Ovary (tissue), 7 donors: ENCODE measurements at regions not wholly inside any gene's neighbourhood (a gene's known extent, or its start where the extent isn't known, plus 50 kb on each side); places are given as distances from the start of the nearest gene placed in this dataset.

Experiments
- DNase-seq, 5 donors: peaks; one replicate each; pipeline ENCODE4 v3.0.0-alpha.2; 2019 to 2020
- H3K27ac ChIP-seq, 2 donors: fragments of 200-600 bp; one replicate each; pipeline versions ENCODE4 v1.5.1 to v1.8.0; 2019 to 2022
- H3K27me3 ChIP-seq: fragments of 200-600 bp; one replicate; pipeline ENCODE4 v1.8.0; 2022
- H3K36me3 ChIP-seq: fragments of 200-600 bp; sonication (generic); one replicate; pipeline ENCODE4 v1.5.1; 2019
- H3K4me1 ChIP-seq: one replicate; pipeline ENCODE4 v1.8.1; 2013; ENCODE audit warnings: mild to moderate bottlenecking, moderate library complexity; ENCODE audit not compliant: insufficient read depth
- H3K4me3 ChIP-seq: fragments of 200-600 bp; sonication (generic); one replicate; pipeline ENCODE4 v1.5.1; 2017
- H3K9me3 ChIP-seq, 2 donors: fragments of 200-600 bp in 1 of 2; sonication (generic) in 1 of 2; one replicate each; pipeline versions ENCODE4 v1.5.1 to v1.8.1; 2013 to 2019; ENCODE audit warnings: mild to moderate bottlenecking in 1 of 2, moderate library complexity in 1 of 2
- EP300 ChIP-seq: sonication (generic); formaldehyde crosslinking; IDR thresholded peaks from one replicate; pipeline ENCODE4 v1.6.1; 2017; ENCODE audit warnings: antibody characterized with exemption
- POLR2A ChIP-seq: fragments of 450-650 bp; IDR thresholded peaks from one replicate; pipeline ENCODE4 v1.6.1; 2017; ENCODE audit warnings: antibody characterized with exemption, mild to moderate bottlenecking, moderate library complexity
- WGBS, 3 donors: extraction: QIAGEN DNeasy Blood & Tissue Kit in 1 of 3; methylation state at CpG; one replicate each; pipeline versions ENCODE4 v1.1.5 to v1.1.7; 2013 to 2017; 5-methylcytosine and 5-hydroxymethylcytosine counted together
- intact Hi-C, 4 donors: fragments of 100-400 bp; cut with DNase I; formaldehyde crosslinking; loops; one replicate each; pipeline versions ENCODE4 v1.11.0 to v1.15.1; 2022 to 2023
- TF ChIP-seq, protein P1 (sequence below), 3 donors: fragments of 450-650 bp in 2 of 3; fragments of 200-600 bp in 1 of 3; IDR thresholded peaks; one replicate each; pipeline versions ENCODE4 v1.5.1 to v1.8.0; 2016 to 2022; ENCODE audit warnings: antibody characterized with exemption in 3 of 3, mild to moderate bottlenecking in 1 of 3
- donor health status: DM: no; HTN: no; CAD: no; lungs with moderate emphysema.
- donor health status: DM: no; HTN: no; CAD: no.
- donor health status: Bipolar disorder and iron deficiency.
- donor health status: DM: no; HTN: no; CAD: no.
- donor health status: DM: yes; HTN: yes; CAD: no.

DNA sequence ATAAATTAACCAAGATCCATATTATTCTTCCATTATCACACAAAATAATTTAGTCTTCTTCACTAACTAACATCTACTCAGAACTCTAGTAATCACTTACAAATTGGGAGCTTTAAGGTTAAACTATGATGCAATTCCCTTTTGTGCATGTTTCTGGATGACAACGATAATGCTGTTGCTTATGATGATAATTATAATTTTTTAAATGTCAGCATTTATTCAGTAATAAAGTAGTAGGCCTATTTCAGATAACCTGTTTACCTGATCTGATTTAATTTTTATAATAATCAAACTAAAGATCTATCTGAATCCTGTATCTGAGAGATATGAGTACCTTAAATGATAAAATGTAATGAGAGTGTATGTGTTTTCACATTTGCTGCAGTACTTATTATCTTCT is 507.8 kb upstream of the GRID2 start:
- 69 to 76% (median 69%) methylated on average over 1 of the region's 1 CpG for WGBS, 3 donors
- no peaks in the 10 kb centered on the region for H3K4me1 ChIP-seq
- H3K36me3 ChIP-seq, result no peaks in the 10 kb centered on the region
- no peak overlapping the region for H3K4me3 ChIP-seq
- TF ChIP-seq POLR2A, result no peak
- TF ChIP-seq, protein P1, sequence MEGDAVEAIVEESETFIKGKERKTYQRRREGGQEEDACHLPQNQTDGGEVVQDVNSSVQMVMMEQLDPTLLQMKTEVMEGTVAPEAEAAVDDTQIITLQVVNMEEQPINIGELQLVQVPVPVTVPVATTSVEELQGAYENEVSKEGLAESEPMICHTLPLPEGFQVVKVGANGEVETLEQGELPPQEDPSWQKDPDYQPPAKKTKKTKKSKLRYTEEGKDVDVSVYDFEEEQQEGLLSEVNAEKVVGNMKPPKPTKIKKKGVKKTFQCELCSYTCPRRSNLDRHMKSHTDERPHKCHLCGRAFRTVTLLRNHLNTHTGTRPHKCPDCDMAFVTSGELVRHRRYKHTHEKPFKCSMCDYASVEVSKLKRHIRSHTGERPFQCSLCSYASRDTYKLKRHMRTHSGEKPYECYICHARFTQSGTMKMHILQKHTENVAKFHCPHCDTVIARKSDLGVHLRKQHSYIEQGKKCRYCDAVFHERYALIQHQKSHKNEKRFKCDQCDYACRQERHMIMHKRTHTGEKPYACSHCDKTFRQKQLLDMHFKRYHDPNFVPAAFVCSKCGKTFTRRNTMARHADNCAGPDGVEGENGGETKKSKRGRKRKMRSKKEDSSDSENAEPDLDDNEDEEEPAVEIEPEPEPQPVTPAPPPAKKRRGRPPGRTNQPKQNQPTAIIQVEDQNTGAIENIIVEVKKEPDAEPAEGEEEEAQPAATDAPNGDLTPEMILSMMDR (IDR thresholded peaks at IDR 0.05), result no peak
- TF ChIP-seq EP300, result no peak
- H3K9me3 ChIP-seq, result no peaks in the 10 kb centered on the region
- DNase-seq, result no peak
- intact Hi-C loops, result no loop called here
- no peak overlapping the region for H3K27ac ChIP-seq
- no peaks in the 10 kb centered on the region for H3K27me3 ChIP-seq

GRCh38 chr4:91812319-91812718 is 491.4 kb upstream of the GRID2 start:
- intact Hi-C loops, result no loop called here
- Histone ChIP-seq H3K9me3 (no peaks in the 10 kb centered on the region), H3K36me3 (no peaks in the 10 kb centered on the region), H3K4me3 (no peak overlapping the region), H3K4me1 (no peaks in the 10 kb centered on the region), H3K27ac (no peak overlapping the region), H3K27me3 (no peaks in the 10 kb centered on the region)
- TF ChIP-seq, protein P1 (IDR thresholded peaks at IDR 0.05), result no peak
- no peak for TF ChIP-seq EP300
- no peak for DNase-seq
- 58 to 80% (median 78%) methylated on average over 1 of the region's 1 CpG for WGBS, 3 donors

GRCh38 chr4:91824773-91825172 is 479.0 kb upstream of the GRID2 start:
- intact Hi-C loops, result no loop called here
- DNase-seq, result no peak
- Histone ChIP-seq H3K27me3 (no peaks in the 10 kb centered on the region), H3K4me1 (no peaks in the 10 kb centered on the region), H3K27ac (no peak overlapping the region), H3K4me3 (no peak overlapping the region), H3K36me3 (no peaks in the 10 kb centered on the region), H3K9me3 (no peaks in the 10 kb centered on the region)
- TF ChIP-seq POLR2A (no peak), EP300 (no peak)
- TF ChIP-seq, protein P1 (IDR thresholded peaks at IDR 0.05), result no peak
- 63 to 80% (median 75%) methylated on average over 1 of the region's 1 CpG for WGBS, 3 donors

GRCh38 chr4:91826186-91826585 is 477.6 kb upstream of the GRID2 start:
- intact Hi-C loops, result no loop called here
- Histone ChIP-seq H3K4me3 (no peak overlapping the region), H3K27me3 (no peaks in the 10 kb centered on the region), H3K36me3 (no peaks in the 10 kb centered on the region), H3K27ac (no peak overlapping the region), H3K4me1 (no peaks in the 10 kb centered on the region), H3K9me3 (no peaks in the 10 kb centered on the region)
- TF ChIP-seq EP300 (no peak), POLR2A (no peak)
- TF ChIP-seq, protein P1 (IDR thresholded peaks at IDR 0.05), result no peak
- WGBS, 3 donors, result 87 to 93% (median 88%) methylated on average over 2 of the region's 2 CpGs
- DNase-seq, result no peak

GRCh38 chr4:91827914-91828313 is 475.9 kb upstream of the GRID2 start:
- intact Hi-C loops, result no loop called here
- no peak overlapping the region for H3K4me3 ChIP-seq
- TF ChIP-seq POLR2A (no peak), EP300 (no peak)
- TF ChIP-seq, protein P1 (IDR thresholded peaks at IDR 0.05), result no peak
- H3K4me1 ChIP-seq, result no peaks in the 10 kb centered on the region
- no peak overlapping the region for H3K27ac ChIP-seq
- H3K36me3 ChIP-seq, result no peaks in the 10 kb centered on the region
- H3K27me3 ChIP-seq, result no peaks in the 10 kb centered on the region
- no peaks in the 10 kb centered on the region for H3K9me3 ChIP-seq
- no peak for DNase-seq
